Heart right ventricle (tissue), 16 donors: ENCODE measurements at regions not wholly inside any gene's neighbourhood (a gene's known extent, or its start where the extent isn't known, plus 50 kb on each side); places are given as distances from the start of the nearest gene placed in this dataset.

Experiments
- ATAC-seq, 8 donors: fragments of 200-7000 bp; cut with Tn5 transposase; one replicate each; pipeline ENCODE4 v1.9.1; 2020; ENCODE audit warnings: mild to moderate bottlenecking in 8 of 8, moderate library complexity in 8 of 8, moderate number of reproducible peaks in 1 of 8
- DNase-seq, 2 donors: peaks; one replicate each; pipeline ENCODE4 v3.0.0-alpha.2; 2020
- H3K27ac ChIP-seq, 10 donors: fragments of 200-600 bp; sonication (generic) in 2 of 10; one replicate each; pipeline versions ENCODE4 v1.5.0 to v1.8.0; 2020 to 2022; ENCODE audit warnings: mild to moderate bottlenecking in 3 of 10
- H3K27me3 ChIP-seq, 7 donors: fragments of 200-600 bp; one replicate each; pipeline ENCODE4 v1.8.0; 2021 to 2022; ENCODE audit warnings: mild to moderate bottlenecking in 2 of 7
- H3K36me3 ChIP-seq, 9 donors: fragments of 200-600 bp; sonication (generic) in 1 of 9; one replicate each; pipeline versions ENCODE4 v1.5.0 to v1.8.0; 2020 to 2022; ENCODE audit warnings: mild to moderate bottlenecking in 2 of 9
- H3K4me1 ChIP-seq, 9 donors: fragments of 200-600 bp; sonication (generic) in 1 of 9; one replicate each; pipeline versions ENCODE4 v1.5.0 to v1.8.0; 2020 to 2022; ENCODE audit warnings: mild to moderate bottlenecking in 4 of 9
- H3K4me3 ChIP-seq, 10 donors: fragments of 200-600 bp; sonication (generic) in 2 of 10; one replicate each; pipeline versions ENCODE4 v1.5.0 to v1.8.0; 2020 to 2022; ENCODE audit warnings: mild to moderate bottlenecking in 7 of 10, moderate library complexity in 2 of 10
- H3K9me3 ChIP-seq, 11 donors: fragments of 200-600 bp in 10 of 11; sonication (generic) in 2 of 11; one replicate each; pipeline versions ENCODE4 v1.5.0 to v1.8.0; 2013 to 2022; ENCODE audit warnings: mild to moderate bottlenecking in 2 of 11, control low read depth in 1 of 11, moderate library complexity in 1 of 11
- WGBS, 2 donors: extraction: QIAGEN DNeasy Blood & Tissue Kit; methylation state at CpG; one replicate each; pipeline ENCODE4 v1.1.7; 2013; ENCODE audit warnings: inconsistent platforms in 1 of 2; 5-methylcytosine and 5-hydroxymethylcytosine counted together
- intact Hi-C, 10 donors: fragments of 100-400 bp; cut with DNase I; formaldehyde crosslinking; loops; one replicate each; pipeline versions ENCODE4 v1.11.1 to v1.14.2; 2022
- TF ChIP-seq, protein P1 (sequence below), 9 donors: fragments of 200-600 bp; sonication (generic) in 2 of 9; IDR thresholded peaks; one replicate each; pipeline versions ENCODE4 v1.5.0 to v1.8.0; 2021 to 2022; ENCODE audit warnings: antibody characterized with exemption in 9 of 9, mild to moderate bottlenecking in 5 of 9, moderate library complexity in 1 of 9
- donor health status: Arrhythmogenic right ventricular cardiomyopathy.
- donor health status: ischemic (EF 13 %, LVEDD 7.1; RV severe dilation, severe dysfunction).
- donor health status: healthy with polysubstance abuse.
- donor health status: DM: no; HTN: yes; CAD: no.
- donor health status: DM: no; HTN: no; CAD: no.
- donor health status: ischemic (EF 25% LVEDD 6.9; RV normal size, moderate dysfunction).
- donor health status: ischemic (EF 25% LVEDD 5.7; RV mildly dilated, moderate dysfunction).
- donor health status: healthy.
- donor health status: DM: yes; HTN: yes; CAD: no.
- donor health status: Ischemic cardiomyopathy.
- donor health status: ischemic (EF 35%, LVEDD 5.7; RV mildly dilated, moderate dysfunction).
- donor health status: nonischemic (EF 11% LVEDD 7.7; RV severe dilation, severe dysfunction).
- donor health status: DM: yes; HTN: yes; CAD: no.
- donor health status: PGD.
- donor health status: ischemic (EF 29% LVEDD 5.4; RV normal size, mild dysfunction).
- donor health status: nonischemic (EF 23%, LVEDD 6.1; RV moderate dilation, normal function).

DNA sequence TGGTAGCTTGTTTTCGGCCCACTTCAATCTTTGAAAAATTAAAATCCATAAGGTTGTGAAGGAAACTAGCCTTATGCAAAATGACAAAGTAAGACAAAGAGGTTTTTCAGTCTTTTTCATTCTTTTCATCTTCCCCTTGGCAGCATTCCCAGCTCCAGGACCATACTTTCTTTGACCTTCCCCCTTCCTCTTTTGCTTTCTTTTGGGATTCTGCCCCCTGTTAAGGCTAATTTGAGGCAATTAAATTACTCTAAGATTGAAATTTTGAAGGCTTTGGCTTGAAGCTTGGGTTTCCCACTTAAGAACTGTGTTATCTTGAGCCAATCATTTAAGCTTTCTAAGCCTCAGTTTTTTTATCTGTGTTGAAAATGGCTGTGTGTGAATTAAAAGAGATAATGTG lies 124.9 kb downstream of the DACT1 start:
- no peaks in the 10 kb centered on the region for H3K27me3 ChIP-seq
- intact Hi-C loops: no loop called here
- TF ChIP-seq, protein P1, sequence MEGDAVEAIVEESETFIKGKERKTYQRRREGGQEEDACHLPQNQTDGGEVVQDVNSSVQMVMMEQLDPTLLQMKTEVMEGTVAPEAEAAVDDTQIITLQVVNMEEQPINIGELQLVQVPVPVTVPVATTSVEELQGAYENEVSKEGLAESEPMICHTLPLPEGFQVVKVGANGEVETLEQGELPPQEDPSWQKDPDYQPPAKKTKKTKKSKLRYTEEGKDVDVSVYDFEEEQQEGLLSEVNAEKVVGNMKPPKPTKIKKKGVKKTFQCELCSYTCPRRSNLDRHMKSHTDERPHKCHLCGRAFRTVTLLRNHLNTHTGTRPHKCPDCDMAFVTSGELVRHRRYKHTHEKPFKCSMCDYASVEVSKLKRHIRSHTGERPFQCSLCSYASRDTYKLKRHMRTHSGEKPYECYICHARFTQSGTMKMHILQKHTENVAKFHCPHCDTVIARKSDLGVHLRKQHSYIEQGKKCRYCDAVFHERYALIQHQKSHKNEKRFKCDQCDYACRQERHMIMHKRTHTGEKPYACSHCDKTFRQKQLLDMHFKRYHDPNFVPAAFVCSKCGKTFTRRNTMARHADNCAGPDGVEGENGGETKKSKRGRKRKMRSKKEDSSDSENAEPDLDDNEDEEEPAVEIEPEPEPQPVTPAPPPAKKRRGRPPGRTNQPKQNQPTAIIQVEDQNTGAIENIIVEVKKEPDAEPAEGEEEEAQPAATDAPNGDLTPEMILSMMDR (IDR thresholded peaks at IDR 0.05): no peak
- no peak overlapping the region for H3K27ac ChIP-seq
- H3K4me1 ChIP-seq: peaks cover 0 to 14% (median 0%) of the 10 kb centered on the region in 9 donors
- no peaks in the 10 kb centered on the region for H3K9me3 ChIP-seq
- 95 to 100% methylated on average over 1 of the region's 1 CpG for WGBS, 2 donors
- H3K36me3 ChIP-seq: no peaks in the 10 kb centered on the region
- DNase-seq (no peak), ATAC-seq (no peak)
- H3K4me3 ChIP-seq: no peak overlapping the region

DNA sequence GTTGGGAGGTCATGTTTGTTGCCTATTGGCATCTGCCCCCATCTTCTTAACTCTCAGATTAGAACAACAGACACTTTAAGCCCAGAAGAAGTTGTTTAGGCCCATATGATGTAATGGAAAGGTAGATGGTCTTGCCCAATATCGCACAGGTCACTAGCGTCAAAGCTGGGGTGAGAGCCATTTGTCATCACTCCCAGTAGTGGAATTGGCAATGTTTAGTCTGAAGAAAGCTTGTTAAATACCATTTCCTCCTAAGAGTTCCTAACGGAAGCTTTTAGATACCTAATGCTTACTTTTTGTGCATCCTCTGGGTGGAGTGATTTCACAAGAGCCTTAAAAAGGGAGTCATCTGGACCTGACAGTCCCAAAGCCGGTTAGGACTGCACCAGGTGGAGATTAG lies 125.4 kb downstream of the DACT1 start:
- no peak overlapping the region for H3K4me3 ChIP-seq

DNA sequence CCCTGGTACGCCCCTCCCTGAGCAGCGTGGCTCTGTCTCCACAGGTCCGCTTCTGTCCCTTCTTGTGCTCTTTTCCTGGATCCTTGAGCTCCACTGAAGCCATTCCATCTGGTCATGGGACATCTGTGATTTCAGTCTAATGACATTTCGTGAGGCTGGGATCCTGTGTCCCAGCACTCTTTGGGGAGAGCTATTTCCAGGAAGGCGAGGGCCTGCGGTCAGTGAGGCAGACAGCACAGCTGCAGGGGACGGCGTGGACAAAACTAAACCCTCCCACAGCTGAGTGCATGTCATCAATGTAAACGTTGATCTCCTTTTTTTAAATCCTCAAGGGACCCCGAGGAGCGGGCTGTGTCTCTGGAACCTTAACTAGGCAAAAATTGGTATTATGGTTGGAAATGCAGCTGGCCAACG lies 127.7 kb downstream of the DACT1 start:
- intact Hi-C loops: no loop called here
- peak; percentile 84 to 97 (median 92) for ATAC-seq
- Histone ChIP-seq H3K27me3 (no peaks in the 10 kb centered on the region), H3K4me3 (no peak overlapping the region), H3K27ac (peak overlapping the region in 8 of 10 donors; percentile 10 to 58 (median 50)), H3K4me1 (peaks cover 0 to 14% (median 0%) of the 10 kb centered on the region in 9 donors), H3K9me3 (no peaks in the 10 kb centered on the region), H3K36me3 (no peaks in the 10 kb centered on the region)
- TF ChIP-seq, protein P1 (IDR thresholded peaks at IDR 0.05): no peak
- peak; percentile 48 to 74 for DNase-seq
- WGBS, 2 donors: 49 to 51% methylated on average over 12 of the region's 12 CpGs

More for the DNA sequence above, 125.4 kb downstream of the DACT1 start:
- TF ChIP-seq, protein P1 (IDR thresholded peaks at IDR 0.05): no peak
- DNase-seq (no peak), ATAC-seq (no peak)
- peaks cover 0 to 14% (median 0%) of the 10 kb centered on the region in 9 donors for H3K4me1 ChIP-seq
- no peaks in the 10 kb centered on the region for H3K9me3 ChIP-seq
- no peaks in the 10 kb centered on the region for H3K36me3 ChIP-seq
- intact Hi-C loops: no loop called here
- no peak overlapping the region for H3K27ac ChIP-seq
- WGBS, 2 donors: 78 to 82% methylated on average over 4 of the region's 4 CpGs
- H3K27me3 ChIP-seq: no peaks in the 10 kb centered on the region

DNA sequence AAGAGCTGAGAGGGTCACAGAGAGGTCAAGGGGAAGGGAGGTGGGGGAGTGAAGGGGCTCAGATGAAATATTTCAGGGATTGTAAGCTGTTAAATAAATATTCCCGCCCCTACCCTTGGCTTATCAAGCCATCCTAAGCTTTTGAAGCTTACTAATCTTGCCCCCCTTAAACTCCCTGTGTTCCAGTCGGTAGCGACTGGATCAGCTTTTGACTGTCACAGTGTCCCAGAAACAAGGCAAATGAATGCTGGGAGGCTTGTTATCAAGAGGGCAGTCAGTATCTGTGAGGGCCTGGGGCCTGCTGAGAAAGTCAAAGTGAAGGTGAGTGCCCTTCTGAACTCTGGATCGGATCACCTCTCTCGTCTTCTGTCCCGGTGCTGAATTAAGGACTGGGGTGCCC lies 128.1 kb downstream of the DACT1 start:
- ATAC-seq (peak in 5 of 8 donors; percentile 17 to 75 (median 39)), DNase-seq (no peak)
- intact Hi-C loops: no loop called here
- no peaks in the 10 kb centered on the region for H3K36me3 ChIP-seq
- TF ChIP-seq, protein P1 (IDR thresholded peaks at IDR 0.05): no peak
- H3K4me1 ChIP-seq: peaks cover 0 to 14% (median 0%) of the 10 kb centered on the region in 9 donors
- 47 to 49% methylated on average over 6 of the region's 6 CpGs for WGBS, 2 donors
- H3K4me3 ChIP-seq: no peak overlapping the region
- H3K27ac ChIP-seq: peak overlapping the region in 8 of 10 donors; percentile 10 to 60 (median 41)
- H3K27me3 ChIP-seq: no peaks in the 10 kb centered on the region
- no peaks in the 10 kb centered on the region for H3K9me3 ChIP-seq
